Esophagus muscularis mucosa (tissue), 2 donors: ENCODE measurements at regions not wholly inside any gene's neighbourhood (a gene's known extent, or its start where the extent isn't known, plus 50 kb on each side); places are given as distances from the start of the nearest gene placed in this dataset.

ENCODE experiments used
- POLR2A ChIP-seq: fragments of 450-650 bp; IDR thresholded peaks from one replicate; pipeline ENCODE4 v1.6.1; 2017; ENCODE audit warnings: antibody characterized with exemption, moderate library complexity, mild to moderate bottlenecking, low read depth
- POLR2AphosphoS5 ChIP-seq, 2 donors: sonication (generic); formaldehyde crosslinking; IDR thresholded peaks; one replicate each; pipeline ENCODE4 v1.6.1; 2017; ENCODE audit warnings: antibody characterized with exemption in 2 of 2

- TF ChIP-seq POLR2A (no peak), POLR2AphosphoS5 (IDR thresholded peaks at IDR 0.05) (no peak)
Measured at GRCh38 chr2:126409850-126410249, 246.1 kb upstream of the GYPC start.
